Breast epithelium (tissue), 4 donors: ENCODE measurements at regions not wholly inside any gene's neighbourhood (a gene's known extent, or its start where the extent isn't known, plus 50 kb on each side); places are given as distances from the start of the nearest gene placed in this dataset.

Experiments
- DNase-seq, 2 donors: peaks; one replicate each; pipeline ENCODE4 v3.0.0-alpha.2; 2019; ENCODE audit warnings: low spot score in 2 of 2
- H3K27ac ChIP-seq, 2 donors: fragments of 200-600 bp; sonication (generic) in 1 of 2; one replicate each; pipeline ENCODE4 v1.5.1; 2016 to 2019; ENCODE audit warnings: mild to moderate bottlenecking in 1 of 2
- H3K27me3 ChIP-seq, 2 donors: fragments of 200-600 bp; sonication (generic) in 1 of 2; one replicate each; pipeline versions ENCODE4 v1.5.1 to v1.6.0; 2017 to 2019; ENCODE audit warnings: control low read depth in 1 of 2, mild to moderate bottlenecking in 1 of 2
- H3K36me3 ChIP-seq: fragments of 200-600 bp; one replicate; pipeline ENCODE4 v1.5.1; 2019
- H3K4me1 ChIP-seq, 2 donors: fragments of 200-600 bp; sonication (generic); one replicate each; pipeline ENCODE4 v1.5.1; 2016 to 2019; ENCODE audit warnings: control low read depth in 1 of 2
- H3K4me3 ChIP-seq, 3 donors: fragments of 200-600 bp; sonication (generic); 1 replicate in 2 of 3; 2 replicates in 1 of 3; pipeline ENCODE4 v1.5.1; 2016 to 2019; ENCODE audit warnings: mild to moderate bottlenecking in 3 of 3, moderate library complexity in 2 of 3
- H3K9me3 ChIP-seq, 2 donors: fragments of 200-600 bp; sonication (generic) in 1 of 2; one replicate each; pipeline ENCODE4 v1.5.1; 2016 to 2019; ENCODE audit warnings: control low read depth in 1 of 2
- CTCF ChIP-seq, 3 donors: fragments of 450-650 bp; IDR thresholded peaks; one replicate each; pipeline ENCODE4 v1.5.1; 2016 to 2017; ENCODE audit warnings: antibody characterized with exemption in 3 of 3, mild to moderate bottlenecking in 3 of 3, moderate library complexity in 3 of 3
- POLR2A ChIP-seq: fragments of 450-650 bp; IDR thresholded peaks from one replicate; pipeline ENCODE4 v1.6.1; 2016; ENCODE audit warnings: antibody characterized with exemption, mild to moderate bottlenecking, moderate library complexity
- POLR2AphosphoS5 ChIP-seq, 3 donors: sonication (generic); formaldehyde crosslinking; IDR thresholded peaks; one replicate each; pipeline ENCODE4 v1.6.1; 2017; ENCODE audit warnings: antibody characterized with exemption in 3 of 3
- intact Hi-C: fragments of 100-400 bp; cut with DNase I; formaldehyde crosslinking; loops from one replicate; pipeline ENCODE4 v1.15.1; 2023; ENCODE audit warnings: low total_unique reads

DNA sequence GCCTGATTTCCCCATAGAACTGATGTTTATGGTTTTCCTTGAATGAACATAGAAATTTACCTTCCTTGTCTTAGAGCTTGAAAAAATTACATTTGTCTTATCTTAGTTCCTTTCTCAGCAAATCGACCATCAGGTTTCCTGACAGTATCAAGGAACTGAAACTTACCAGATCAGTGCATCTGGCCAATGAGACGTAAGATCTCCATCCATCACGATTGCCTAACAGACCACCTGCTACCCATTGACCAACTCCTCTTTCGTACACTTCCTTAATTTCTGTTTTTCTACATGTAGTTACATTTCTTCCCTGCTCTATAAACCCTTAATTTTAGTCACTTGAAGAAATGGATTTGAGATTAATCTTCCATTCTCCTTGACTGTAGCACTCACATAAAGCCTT is 57.4 kb upstream of the TMPRSS15 start:
- TF ChIP-seq POLR2A (no peak), POLR2AphosphoS5 (IDR thresholded peaks at IDR 0.05) (no peak), CTCF (IDR thresholded peaks at IDR 0.05) (no peak)
- Histone ChIP-seq H3K9me3 (no peaks in the 10 kb centered on the region), H3K27ac (no peak overlapping the region), H3K4me1 (no peaks in the 10 kb centered on the region), H3K36me3 (no peaks in the 10 kb centered on the region), H3K27me3 (no peaks in the 10 kb centered on the region), H3K4me3 (no peak overlapping the region)
- intact Hi-C loops: no loop called here
- DNase-seq: no peak

DNA sequence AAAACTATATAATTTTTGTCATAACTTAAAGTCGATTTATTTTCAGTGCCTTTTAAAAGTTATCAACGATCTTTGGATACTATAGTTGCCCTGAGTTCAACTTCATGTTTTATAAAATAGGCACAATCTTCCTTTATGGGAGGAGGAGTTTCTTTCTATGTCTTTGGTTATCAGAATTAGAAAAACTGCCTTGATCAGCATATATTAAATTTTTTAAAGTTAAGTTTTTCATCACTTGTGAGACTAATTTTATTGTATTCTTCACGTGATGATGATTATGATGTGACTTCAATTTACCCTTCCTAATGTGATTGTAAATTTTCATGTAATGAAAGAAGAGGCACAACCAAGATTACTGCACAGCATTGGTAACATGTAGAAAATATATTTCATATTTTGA is 58.2 kb upstream of the TMPRSS15 start:
- no peak overlapping the region for H3K4me3 ChIP-seq
- no peak for DNase-seq
- intact Hi-C loops: no loop called here
- H3K9me3 ChIP-seq: no peaks in the 10 kb centered on the region
- no peaks in the 10 kb centered on the region for H3K36me3 ChIP-seq
- H3K27me3 ChIP-seq: no peaks in the 10 kb centered on the region
- no peak overlapping the region for H3K27ac ChIP-seq
- no peaks in the 10 kb centered on the region for H3K4me1 ChIP-seq
- no peak for TF ChIP-seq POLR2A
- no peak for TF ChIP-seq POLR2AphosphoS5 (IDR thresholded peaks at IDR 0.05)
- TF ChIP-seq CTCF (IDR thresholded peaks at IDR 0.05): no peak

GRCh38 chr21:18467715-18468114 is 64.1 kb upstream of the TMPRSS15 start:
- Histone ChIP-seq H3K36me3 (no peaks in the 10 kb centered on the region), H3K27ac (no peak overlapping the region), H3K4me3 (no peak overlapping the region), H3K27me3 (no peaks in the 10 kb centered on the region), H3K9me3 (no peaks in the 10 kb centered on the region), H3K4me1 (no peaks in the 10 kb centered on the region)
- TF ChIP-seq POLR2AphosphoS5 (IDR thresholded peaks at IDR 0.05) (no peak), POLR2A (no peak), CTCF (IDR thresholded peaks at IDR 0.05) (no peak)
- intact Hi-C loops: no loop called here
- DNase-seq: no peak

- Histone ChIP-seq H3K27ac (no peak overlapping the region), H3K4me3 (no peak overlapping the region), H3K27me3 (no peaks in the 10 kb centered on the region), H3K9me3 (no peaks in the 10 kb centered on the region), H3K4me1 (no peaks in the 10 kb centered on the region), H3K36me3 (no peaks in the 10 kb centered on the region)
- intact Hi-C loops: no loop called here
- TF ChIP-seq POLR2AphosphoS5 (IDR thresholded peaks at IDR 0.05) (no peak), CTCF (IDR thresholded peaks at IDR 0.05) (no peak), POLR2A (no peak)
- no peak for DNase-seq
Observed at GRCh38 chr21:18468790-18469189, 65.2 kb upstream of the TMPRSS15 start.

DNA sequence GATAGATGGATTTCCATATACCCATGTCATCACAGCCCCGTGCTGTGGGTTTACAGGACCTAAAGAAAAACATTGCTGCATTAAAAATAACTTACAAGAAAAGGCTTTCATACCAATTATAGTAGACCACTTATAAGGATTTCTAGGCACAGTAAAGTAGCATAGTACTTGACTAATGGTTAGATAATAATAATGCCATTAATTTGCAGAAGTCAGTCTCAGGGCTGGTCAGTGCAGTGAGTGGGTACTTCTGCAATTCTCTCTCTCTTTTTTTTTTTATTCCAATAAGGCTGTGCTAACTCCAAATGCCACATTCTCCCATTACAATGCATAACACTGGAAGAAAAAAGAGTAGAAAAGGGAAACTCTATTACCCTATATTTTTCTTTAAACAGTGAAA is 73.1 kb upstream of the TMPRSS15 start:
- no peak overlapping the region for H3K4me3 ChIP-seq
- intact Hi-C loops: no loop called here
- H3K9me3 ChIP-seq: no peaks in the 10 kb centered on the region
- no peaks in the 10 kb centered on the region for H3K4me1 ChIP-seq
- TF ChIP-seq POLR2AphosphoS5 (IDR thresholded peaks at IDR 0.05): no peak
- no peak for TF ChIP-seq POLR2A
- no peak for TF ChIP-seq CTCF (IDR thresholded peaks at IDR 0.05)
- H3K36me3 ChIP-seq: no peaks in the 10 kb centered on the region
- H3K27ac ChIP-seq: no peak overlapping the region
- H3K27me3 ChIP-seq: no peaks in the 10 kb centered on the region
- DNase-seq: no peak
